HepG2 (cell line): ENCODE measurements at regions not wholly inside any gene's neighbourhood (a gene's known extent, or its start where the extent isn't known, plus 50 kb on each side); places are given as distances from the start of the nearest gene placed in this dataset.

ENCODE experiments used
- ATAC-seq: fragments of 200-7000 bp; cut with Tn5 transposase; 3 replicates; pipeline ENCODE4 v1.9.1; 2020; ENCODE audit warnings: mild to moderate bottlenecking, moderate library complexity
- BruUV-seq: library from RNA; stranded (reverse); fragments of 400-500 nt; replicated peaks from 2 replicates; lab custom pipeline; 2021; lab: Mats Ljungman, UMichigan
- CTCF ChIA-PET: fragments of 300-600 bp; formaldehyde crosslinking; extraction: SDS; loops from one replicate; lab custom pipeline; 2021; ENCODE audit warnings: low total read pairs, inconsistent platforms, low intra/inter-chr PET ratio; lab: Yijun Ruan, JAX
- POLR2A ChIA-PET: fragments of 350-600 bp; sonication (Branson Sonifier 250); formaldehyde crosslinking; loops from one replicate; lab custom pipeline; 2020; ENCODE audit warnings: antibody characterized with exemption, inconsistent platforms; lab: Yijun Ruan, JAX
- DNase-seq: peaks from one replicate; pipeline ENCODE4 v3.0.0-alpha.2; 2015; ENCODE audit warnings: low spot score
- FAIRE-seq: peaks from 3 replicates; lab custom pipeline; 2011; peaks lifted over from hg19 to GRCh38; lab: Jason Lieb, UNC
- H2AFZ ChIP-seq: one replicate; pipeline ENCODE4 v1.6.1; 2011; ENCODE audit warnings: low read length, inconsistent platforms
- H3K27ac ChIP-seq: fragments of 300-600 bp; 3 replicates; pipeline ENCODE4 v1.8.0; 2011; ENCODE audit warnings: mixed run types, mild to moderate bottlenecking, mixed read lengths, low read length, inconsistent platforms; ENCODE audit not compliant: insufficient read depth; ENCODE audit errors: extremely low read length
- H3K27me3 ChIP-seq, 2 experiments: fragments of 200-600 bp in 1 of 2; 2 replicates in 1 of 2; 3 replicates in 1 of 2; pipeline versions ENCODE4 v1.6.0 to v1.8.0; 2011; ENCODE audit warnings: low read length in 2 of 2, mild to moderate bottlenecking in 2 of 2, moderate library complexity in 2 of 2, inconsistent platforms in 1 of 2; ENCODE audit not compliant: insufficient read depth in 2 of 2, control insufficient read depth in 1 of 2
- H3K36me3 ChIP-seq, 2 experiments: fragments of 200-600 bp in 1 of 2; replicated peaks in 1 of 2; 2 replicates in 1 of 2; 3 replicates in 1 of 2; pipeline versions ENCODE4 v1.5.1 to v1.8.0; 2011; ENCODE audit warnings: low read length in 2 of 2, inconsistent platforms in 1 of 2; ENCODE audit not compliant: insufficient read depth in 2 of 2, control insufficient read depth in 1 of 2
- H3K4me1 ChIP-seq: 2 replicates; pipeline ENCODE4 v1.5.1; 2012; ENCODE audit warnings: low read length, inconsistent platforms; ENCODE audit not compliant: insufficient read depth
- H3K4me2 ChIP-seq: 2 replicates; pipeline ENCODE4 v1.6.0; 2011; ENCODE audit warnings: low read depth, low read length, inconsistent platforms
- H3K4me3 ChIP-seq, 3 experiments: fragments of 200-600 bp in 1 of 3; sonication (generic), shearing (Covaris generic) in 1 of 3; replicated peaks in 1 of 3; 2 replicates each; pipeline ENCODE4 v1.5.1; 2011 to 2016; ENCODE audit warnings: low read length in 3 of 3, inconsistent platforms in 2 of 3, low read depth in 2 of 3, mild to moderate bottlenecking in 2 of 3, control low read depth in 1 of 3, mixed read lengths in 1 of 3; ENCODE audit not compliant: insufficient read depth in 1 of 3
- H3K79me2 ChIP-seq: one replicate; pipeline ENCODE4 v1.6.1; 2011; ENCODE audit warnings: low read length, inconsistent platforms; ENCODE audit not compliant: insufficient read depth
- H3K9ac ChIP-seq: 2 replicates; pipeline ENCODE4 v1.6.0; 2011; ENCODE audit warnings: mild to moderate bottlenecking, low read depth, low read length, inconsistent platforms; ENCODE audit not compliant: insufficient read depth
- H3K9me3 ChIP-seq: 2 replicates; pipeline ENCODE4 v1.5.1; 2012; ENCODE audit warnings: mild to moderate bottlenecking, low read length
- H4K20me1 ChIP-seq: 2 replicates; pipeline ENCODE4 v1.6.0; 2011; ENCODE audit warnings: inconsistent platforms, mild to moderate bottlenecking, low read length, moderate library complexity; ENCODE audit not compliant: insufficient read depth
- AGO1 ChIP-seq: fragments of 200-400 bp; formaldehyde crosslinking; IDR thresholded peaks from 2 replicates; pipeline ENCODE4 v1.6.1; 2017; ENCODE audit warnings: mild to moderate bottlenecking, low read depth, low read length, moderate library complexity; ENCODE audit not compliant: poor library complexity, severe bottlenecking
- AGO2 ChIP-seq: fragments of 200-400 bp; formaldehyde crosslinking; optimal IDR thresholded peaks from 2 replicates; pipeline ENCODE3; 2017; ENCODE audit warnings: mild to moderate bottlenecking, low read depth, low read length, moderate library complexity
- KMT2B ChIP-seq: IDR thresholded peaks from 2 replicates; pipeline ENCODE4 v1.6.1; 2016; ENCODE audit warnings: missing genetic modification reagents, missing compliant biosample characterization
- PCBP2 ChIP-seq: fragments of 200-400 bp; formaldehyde crosslinking; optimal IDR thresholded peaks from 2 replicates; pipeline ENCODE3; 2018; ENCODE audit warnings: low read length, low read depth; ENCODE audit not compliant: poor library complexity, severe bottlenecking
- PRPF4 ChIP-seq: fragments of 200-400 bp; formaldehyde crosslinking; IDR thresholded peaks from 2 replicates; pipeline ENCODE4 v1.6.1; 2016; ENCODE audit warnings: low read length, low read depth; ENCODE audit not compliant: poor library complexity, severe bottlenecking
- SYNCRIP ChIP-seq: fragments of 200-400 bp; formaldehyde crosslinking; IDR thresholded peaks from 2 replicates; pipeline ENCODE4 v1.6.1; 2018; ENCODE audit warnings: mild to moderate bottlenecking, low read depth, low read length; ENCODE audit not compliant: insufficient read depth
- ZFYVE20 ChIP-seq: sonication (generic); formaldehyde crosslinking; IDR thresholded peaks from 2 replicates; pipeline ENCODE4 v1.8.0; 2023; ENCODE audit warnings: low read depth, mild to moderate bottlenecking, moderate library complexity, missing genetic modification reagents, borderline replicate concordance
- ZNF12 ChIP-seq: sonication (generic); formaldehyde crosslinking; IDR thresholded peaks from 2 replicates; pipeline ENCODE4 v1.5.0; 2020; ENCODE audit warnings: missing genetic modification reagents
- ZNF235 ChIP-seq: sonication (generic); formaldehyde crosslinking; IDR thresholded peaks from 2 replicates; pipeline ENCODE4 v1.8.1; 2023; ENCODE audit warnings: mild to moderate bottlenecking, missing genetic modification reagents, borderline replicate concordance
- ZNF337 ChIP-seq: sonication (generic); formaldehyde crosslinking; IDR thresholded peaks from 2 replicates; pipeline ENCODE4 v1.5.1; 2020; ENCODE audit warnings: missing genetic modification reagents, low read depth, mild to moderate bottlenecking, borderline replicate concordance
- ZNF572 ChIP-seq: sonication (generic); formaldehyde crosslinking; IDR thresholded peaks from 2 replicates; pipeline ENCODE4 v1.5.1; 2020; ENCODE audit warnings: mild to moderate bottlenecking, missing genetic modification reagents
- ZSCAN20 ChIP-seq: sonication (generic); formaldehyde crosslinking; IDR thresholded peaks from 2 replicates; pipeline ENCODE4 v1.4.0; 2020; ENCODE audit warnings: missing genetic modification reagents, mild to moderate bottlenecking, borderline replicate concordance
- WGBS: methylation state at CpG from one replicate; pipeline ENCODE4 v1.1.6; 2017; ENCODE audit warnings: low lambda C conversion rate; 5-methylcytosine and 5-hydroxymethylcytosine counted together
- in situ Hi-C: cut with HindIII; loops from 2 replicates; pipeline ENCODE4 v1.10.0; 2017; ENCODE audit warnings: low pct_unique_long_range_greater_than_20kb; ENCODE audit not compliant: extremely low pct_ligation_motif_present
- intact Hi-C: fragments of 100-400 bp; cut with micrococcal nuclease; formaldehyde crosslinking; loops from one replicate; pipeline ENCODE4 v1.10.0; 2022; ENCODE audit not compliant: unreplicated experiment

DNA sequence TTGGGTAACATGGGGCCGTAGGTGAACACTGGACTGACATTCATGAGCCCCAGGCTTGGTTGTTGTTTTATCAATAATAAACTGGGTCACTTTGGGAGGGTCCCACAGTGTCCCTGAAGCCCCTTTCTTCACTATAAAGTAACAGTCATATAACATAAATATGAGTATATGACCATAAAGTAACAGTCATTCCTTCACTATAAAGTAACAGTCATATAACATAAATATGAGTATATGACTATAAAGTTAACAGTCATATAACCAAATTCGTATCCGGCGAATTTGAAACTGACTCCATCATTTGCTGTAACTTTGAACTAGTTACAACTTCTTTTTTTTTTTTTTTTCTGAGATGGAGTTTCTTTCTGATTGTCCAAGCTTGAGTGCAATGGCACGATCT is 210.3 kb downstream of the KATNAL1 start:
- Histone ChIP-seq H3K36me3 (no peaks in the 10 kb centered on the region), H3K4me1 (no peaks in the 10 kb centered on the region), H3K27ac (no peak overlapping the region), H4K20me1 (no peaks in the 10 kb centered on the region), H3K79me2 (no peaks in the 10 kb centered on the region), H3K4me2 (no peak overlapping the region), H3K9me3 (no peaks in the 10 kb centered on the region), H3K4me3 (no peak overlapping the region), H3K27me3 (peaks cover 1 to 19% of the 10 kb centered on the region in 2 experiments; a peak in 1 of 5 replicates), H3K9ac (no peak overlapping the region), H2AFZ (no peak overlapping the region)
- no peak for FAIRE-seq
- no peak for ATAC-seq
- TF ChIP-seq ZNF12 (CRISPR knock-in tag), result no peak
- no peak for TF ChIP-seq ZFYVE20 (CRISPR knock-in tag)
- TF ChIP-seq ZNF337 (CRISPR knock-in tag), result no peak
- TF ChIP-seq PRPF4, result no peak
- TF ChIP-seq AGO1, result no peak
- no peak for TF ChIP-seq ZNF235 (CRISPR knock-in tag)
- no peak for TF ChIP-seq ZSCAN20
- no peak for TF ChIP-seq PCBP2
- no peak for TF ChIP-seq KMT2B
- no peak for TF ChIP-seq AGO2
- no peak for TF ChIP-seq SYNCRIP
- TF ChIP-seq ZNF572 (CRISPR knock-in tag), result no peak
- in situ Hi-C loops, result no loop called here
- intact Hi-C loops, result no loop called here
- POLR2A ChIA-PET, result no interaction called here
- CTCF ChIA-PET, result no interaction called here
- no TSS peak for BruUV-seq
- 61% methylated on average over 5 of the region's 5 CpGs for WGBS
- no peak for DNase-seq
